ENCODE measurements at regions not wholly inside any gene's neighbourhood (a gene's known extent, or its start where the extent isn't known, plus 50 kb on each side); places are given as distances from the start of the nearest gene placed in this dataset.

DNA sequence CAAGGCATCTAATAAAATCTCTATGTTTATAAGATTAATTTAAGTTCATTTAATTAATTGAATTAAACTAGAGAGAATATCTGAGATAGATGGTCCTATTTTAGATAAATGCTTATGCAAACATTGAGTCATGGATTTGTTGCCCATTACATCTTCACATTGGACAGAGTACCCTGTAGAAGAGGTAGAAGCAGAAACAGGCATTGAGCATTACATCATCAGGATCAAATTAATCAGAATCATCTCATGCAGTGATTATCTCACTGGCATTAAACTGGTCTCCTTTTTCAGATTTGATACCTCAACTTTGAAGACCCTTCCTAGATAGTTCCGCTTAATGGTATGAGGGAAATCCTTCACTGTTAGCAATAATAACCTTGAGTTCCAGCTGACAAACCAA, 469.6 kb upstream of the VRK2 start:
- Histone ChIP-seq H3K4me3 (no peak overlapping the region), H3K4me2 (no peak overlapping the region), H3K9me2 (ENCODE audit: insufficient read depth) (no peaks in the 10 kb centered on the region), H4K20me1 (ENCODE audit: insufficient read depth) (peaks cover 4% of the 10 kb centered on the region; the same call in 1 of the 2 replicates), H3K4me1 (replicated peaks; ENCODE audit: insufficient read depth) (no peaks in the 10 kb centered on the region), H3K27me3 (ENCODE audit: insufficient read depth, low read depth) (no peaks in the 10 kb centered on the region), H3K27ac (no peak overlapping the region), H2AFZ (no peak overlapping the region), H3K9me3 (ENCODE audit: insufficient read depth, low read depth) (no peaks in the 10 kb centered on the region), H3K36me3 (ENCODE audit: low read depth) (no peaks in the 10 kb centered on the region), H3K79me2 (ENCODE audit: low read depth) (no peaks in the 10 kb centered on the region), H3F3A (ENCODE audit: insufficient read depth, low read depth) (no peaks in the 10 kb centered on the region)
- no TSS peak for BruUV-seq (replicated peaks)
- DNase-seq = no peak
- ChIA-PET POLR2A (ENCODE audit: unreplicated experiment) (no interaction called here), CTCF (no interaction called here)
- intact Hi-C loops (cut with micrococcal nuclease; ENCODE audit: unreplicated experiment) = no loop called here
- TF ChIP-seq EZH2 (IDR thresholded peaks at IDR 0.05; ENCODE audit: low read depth) = no peak
- TF ChIP-seq, protein P1, sequence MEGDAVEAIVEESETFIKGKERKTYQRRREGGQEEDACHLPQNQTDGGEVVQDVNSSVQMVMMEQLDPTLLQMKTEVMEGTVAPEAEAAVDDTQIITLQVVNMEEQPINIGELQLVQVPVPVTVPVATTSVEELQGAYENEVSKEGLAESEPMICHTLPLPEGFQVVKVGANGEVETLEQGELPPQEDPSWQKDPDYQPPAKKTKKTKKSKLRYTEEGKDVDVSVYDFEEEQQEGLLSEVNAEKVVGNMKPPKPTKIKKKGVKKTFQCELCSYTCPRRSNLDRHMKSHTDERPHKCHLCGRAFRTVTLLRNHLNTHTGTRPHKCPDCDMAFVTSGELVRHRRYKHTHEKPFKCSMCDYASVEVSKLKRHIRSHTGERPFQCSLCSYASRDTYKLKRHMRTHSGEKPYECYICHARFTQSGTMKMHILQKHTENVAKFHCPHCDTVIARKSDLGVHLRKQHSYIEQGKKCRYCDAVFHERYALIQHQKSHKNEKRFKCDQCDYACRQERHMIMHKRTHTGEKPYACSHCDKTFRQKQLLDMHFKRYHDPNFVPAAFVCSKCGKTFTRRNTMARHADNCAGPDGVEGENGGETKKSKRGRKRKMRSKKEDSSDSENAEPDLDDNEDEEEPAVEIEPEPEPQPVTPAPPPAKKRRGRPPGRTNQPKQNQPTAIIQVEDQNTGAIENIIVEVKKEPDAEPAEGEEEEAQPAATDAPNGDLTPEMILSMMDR (conservative IDR thresholded peaks at IDR 0.05) = no peak

DNA sequence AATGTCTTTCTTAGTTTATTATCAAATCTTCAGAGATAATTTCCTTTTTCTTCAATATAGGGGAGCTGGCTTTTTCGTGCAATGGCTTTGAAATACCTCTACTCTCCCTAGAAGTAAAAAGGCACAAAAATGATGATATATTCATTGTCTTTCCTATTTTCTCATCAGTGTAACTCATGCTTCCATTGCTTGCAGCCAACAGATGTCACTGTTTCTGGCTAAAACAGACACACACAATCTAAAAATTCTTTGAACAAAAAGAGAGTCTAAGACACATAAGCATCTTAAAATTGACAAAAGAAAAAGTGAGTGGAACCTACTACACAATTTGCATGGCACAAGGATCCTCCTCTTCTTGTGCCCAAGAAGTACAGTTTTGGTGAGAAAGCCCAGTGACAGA, 448.7 kb upstream of the VRK2 start:
- Histone ChIP-seq H3K27ac (no peak overlapping the region), H3K27me3 (ENCODE audit: insufficient read depth, low read depth) (no peaks in the 10 kb centered on the region), H3K79me2 (ENCODE audit: low read depth) (no peaks in the 10 kb centered on the region), H2AFZ (no peak overlapping the region), H3K4me1 (replicated peaks; ENCODE audit: insufficient read depth) (no peaks in the 10 kb centered on the region), H3K36me3 (ENCODE audit: low read depth) (no peaks in the 10 kb centered on the region), H4K20me1 (ENCODE audit: insufficient read depth) (no peaks in the 10 kb centered on the region), H3K4me2 (no peak overlapping the region), H3K9me3 (ENCODE audit: insufficient read depth, low read depth) (no peaks in the 10 kb centered on the region), H3K4me3 (no peak overlapping the region), H3K9me2 (ENCODE audit: insufficient read depth) (no peaks in the 10 kb centered on the region), H3F3A (ENCODE audit: insufficient read depth, low read depth) (no peaks in the 10 kb centered on the region)
- no peak for DNase-seq
- no TSS peak for BruUV-seq (replicated peaks)
- no peak for TF ChIP-seq EZH2 (IDR thresholded peaks at IDR 0.05; ENCODE audit: low read depth)
- TF ChIP-seq, protein P1 (conservative IDR thresholded peaks at IDR 0.05) = no peak
- intact Hi-C loops (cut with micrococcal nuclease; ENCODE audit: unreplicated experiment) = no loop called here
- ChIA-PET CTCF (no interaction called here), POLR2A (ENCODE audit: unreplicated experiment) (no interaction called here)

DNA sequence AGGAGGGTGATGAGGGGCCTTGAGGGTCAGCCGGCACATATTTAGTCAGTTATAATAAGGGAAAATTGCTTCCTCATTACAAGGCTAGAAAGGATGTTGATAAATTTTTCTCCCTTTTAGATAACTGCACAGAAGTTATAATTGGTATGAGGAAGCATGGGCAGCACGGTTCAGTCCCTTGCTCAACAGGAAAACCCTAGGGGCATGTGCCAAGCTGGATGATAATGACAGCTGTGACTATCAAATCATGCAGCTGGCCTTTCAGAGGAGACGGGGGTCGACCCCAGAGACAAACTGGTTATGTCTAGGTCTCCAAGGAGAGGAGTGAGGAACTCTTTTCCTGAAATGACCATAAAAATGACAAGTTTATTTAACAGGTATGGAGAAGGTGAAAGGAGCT, 448.1 kb upstream of the VRK2 start:
- no TSS peak for BruUV-seq (replicated peaks)
- H3K36me3 ChIP-seq (ENCODE audit: low read depth) = no peaks in the 10 kb centered on the region

More for the DNA sequence above, 448.1 kb upstream of the VRK2 start:
- intact Hi-C loops (cut with micrococcal nuclease; ENCODE audit: unreplicated experiment) = no loop called here
- DNase-seq = peak in 1 of 2 experiments; percentile 1
- ChIA-PET POLR2A (ENCODE audit: unreplicated experiment) (no interaction called here), CTCF (no interaction called here)
- Histone ChIP-seq H3K4me3 (no peak overlapping the region), H3F3A (ENCODE audit: insufficient read depth, low read depth) (no peaks in the 10 kb centered on the region), H3K4me1 (replicated peaks; ENCODE audit: insufficient read depth) (no peaks in the 10 kb centered on the region), H3K27me3 (ENCODE audit: insufficient read depth, low read depth) (no peaks in the 10 kb centered on the region), H3K79me2 (ENCODE audit: low read depth) (no peaks in the 10 kb centered on the region), H3K4me2 (no peak overlapping the region), H2AFZ (no peak overlapping the region), H4K20me1 (ENCODE audit: insufficient read depth) (no peaks in the 10 kb centered on the region), H3K9me2 (ENCODE audit: insufficient read depth) (no peaks in the 10 kb centered on the region), H3K9me3 (ENCODE audit: insufficient read depth, low read depth) (no peaks in the 10 kb centered on the region), H3K27ac (no peak overlapping the region)
- TF ChIP-seq, protein P1 (conservative IDR thresholded peaks at IDR 0.05) = no peak
- no peak for TF ChIP-seq EZH2 (IDR thresholded peaks at IDR 0.05; ENCODE audit: low read depth)

Measured in PC-9 (cell line).